Hippocampal formation (tissue), 2 donors: ENCODE measurements at regions not wholly inside any gene's neighbourhood (a gene's known extent, or its start where the extent isn't known, plus 50 kb on each side); places are given as distances from the start of the nearest gene placed in this dataset.

ENCODE experiments used
- DNase-seq, 2 donors: peaks; one replicate each; lab custom pipeline; 2025; lab: John Stamatoyannopoulos, UW

- no peak for DNase-seq
Measured at GRCh38 chr20:20993372-20993771, 112.8 kb downstream of the LINC00237 start.

GRCh38 chr20:20992686-20993360 lies 113.3 kb downstream of the LINC00237 start:
- DNase-seq = no peak

GRCh38 chr20:20992277-20992676 lies 113.9 kb downstream of the LINC00237 start:
- no peak for DNase-seq

DNA sequence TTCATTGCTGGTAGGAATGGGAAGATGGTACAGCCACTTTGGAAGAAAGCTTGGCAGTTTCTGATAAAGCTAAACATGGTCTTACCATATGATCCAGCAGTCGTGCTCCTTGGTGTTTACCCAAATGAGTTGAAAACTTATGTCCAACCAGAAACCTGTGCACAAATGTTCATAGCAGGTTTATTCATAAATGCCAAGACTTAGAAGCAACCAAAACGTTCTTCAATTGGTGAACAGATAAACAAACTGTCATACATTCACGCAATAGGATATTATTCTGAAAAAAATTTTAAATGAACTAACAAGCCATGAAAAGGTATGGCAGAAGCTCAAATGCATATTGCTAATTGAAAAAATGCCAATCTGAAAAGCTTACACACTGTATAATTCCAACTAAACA lies 117.1 kb downstream of the LINC00237 start:
- DNase-seq = no peak

GRCh38 chr20:20979934-20980333 lies 126.2 kb downstream of the LINC00237 start:
- no peak for DNase-seq

- DNase-seq = no peak
Measured at GRCh38 chr20:20977786-20978185, 128.4 kb downstream of the LINC00237 start.

DNA sequence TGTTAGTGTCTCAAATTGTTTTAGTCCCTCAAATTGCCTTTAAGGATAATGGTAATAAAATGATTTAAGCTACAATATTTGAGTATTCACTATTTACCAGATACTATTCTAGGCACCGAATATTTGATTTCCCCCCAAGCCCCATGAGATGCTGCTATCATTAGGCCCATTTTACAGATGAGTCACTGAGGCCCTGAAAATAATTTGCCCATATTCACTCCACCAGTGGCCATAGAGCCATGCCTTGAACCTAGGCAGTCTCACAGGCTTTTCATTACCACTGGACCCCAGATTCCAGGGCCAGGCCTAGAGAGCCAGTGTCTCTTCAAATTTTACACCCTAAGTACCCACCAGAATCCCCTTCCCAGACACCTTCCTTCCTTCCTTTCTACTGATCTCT lies 133.7 kb downstream of the LINC00237 start:
- DNase-seq = no peak

DNA sequence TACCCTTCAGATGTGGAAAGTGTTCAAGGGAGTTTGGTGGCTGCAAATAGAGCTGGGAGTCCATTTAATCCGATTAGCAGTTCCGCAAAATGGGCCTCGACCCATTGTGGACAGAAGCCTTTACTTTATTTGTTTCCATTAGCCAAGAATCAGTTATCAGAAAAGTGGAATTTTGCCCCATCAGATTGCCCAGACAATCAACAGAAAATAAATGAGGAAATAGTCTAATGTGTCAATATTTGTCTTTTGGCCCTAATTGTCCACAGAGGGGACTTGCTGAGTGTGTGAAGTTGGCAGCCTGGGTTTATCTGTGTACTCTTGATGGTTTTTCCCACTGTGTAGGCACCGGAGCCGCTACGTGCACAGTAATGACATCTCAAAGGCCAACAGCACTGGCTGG lies 134.3 kb downstream of the LINC00237 start:
- DNase-seq = no peak

- DNase-seq = no peak
Measured at GRCh38 chr20:20970841-20971240, 135.3 kb downstream of the LINC00237 start.

- no peak for DNase-seq
Measured at GRCh38 chr20:20969701-20970280, 136.4 kb downstream of the LINC00237 start.

GRCh38 chr20:20967564-20968184 lies 138.5 kb downstream of the LINC00237 start:
- no peak for DNase-seq

- no peak for DNase-seq
Measured at GRCh38 chr20:20966171-20966570, 140.0 kb downstream of the LINC00237 start.

DNA sequence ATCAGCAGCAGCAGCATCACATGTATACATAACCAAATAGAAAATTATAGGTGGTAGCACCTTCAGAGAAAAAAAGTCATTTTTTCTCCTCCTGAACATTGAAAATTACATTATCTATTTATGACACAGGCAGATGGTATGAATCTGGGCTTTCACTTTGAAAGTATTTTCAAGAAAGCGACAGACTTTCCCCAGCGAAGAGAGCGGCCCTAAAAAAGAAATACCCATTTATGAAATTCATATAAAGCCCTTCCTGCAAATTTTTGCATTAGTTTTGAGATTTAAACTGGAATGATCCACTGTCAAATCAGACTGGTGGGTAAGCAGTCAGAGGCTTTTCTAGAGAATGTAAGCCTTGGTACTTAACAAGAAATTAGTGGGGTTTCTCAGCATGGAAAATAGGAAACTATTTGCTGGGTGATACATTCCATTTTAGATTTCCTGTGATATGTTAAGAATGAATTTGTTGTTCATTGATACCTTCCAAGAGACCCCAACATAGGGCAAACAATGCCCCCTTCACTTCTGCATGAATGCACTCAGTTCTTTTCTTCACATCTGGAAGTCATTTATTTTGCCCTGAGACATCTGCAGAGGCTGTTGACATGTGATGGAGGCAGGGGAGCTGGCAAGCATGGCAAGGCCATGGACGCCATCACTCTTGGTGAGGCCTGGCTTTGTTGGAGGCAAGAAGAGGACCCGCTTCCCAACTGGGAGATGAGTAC lies 147.0 kb downstream of the LINC00237 start:
- DNase-seq = no peak

DNA sequence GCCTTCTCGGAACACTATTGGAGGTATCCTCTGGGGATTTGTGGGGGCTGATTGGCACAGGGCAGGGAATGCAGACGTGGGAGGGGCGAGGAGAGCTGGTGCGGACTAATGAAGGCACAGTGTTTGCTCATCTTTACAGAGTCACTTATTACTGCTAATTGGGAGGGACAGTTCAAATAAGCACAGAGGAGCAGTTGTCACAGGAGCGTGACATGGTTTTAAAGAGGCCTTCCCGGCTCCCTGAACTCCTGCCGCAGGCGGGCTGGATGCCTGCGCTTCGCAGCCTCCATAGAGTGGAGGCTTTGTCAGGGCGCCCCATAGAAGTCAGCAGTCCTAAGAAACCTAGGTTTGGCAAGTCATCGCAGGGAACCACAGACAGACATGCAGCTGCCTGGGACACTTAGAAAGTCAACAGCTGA lies 149.6 kb downstream of the LINC00237 start:
- peak; percentile 48 to 59 for DNase-seq

DNA sequence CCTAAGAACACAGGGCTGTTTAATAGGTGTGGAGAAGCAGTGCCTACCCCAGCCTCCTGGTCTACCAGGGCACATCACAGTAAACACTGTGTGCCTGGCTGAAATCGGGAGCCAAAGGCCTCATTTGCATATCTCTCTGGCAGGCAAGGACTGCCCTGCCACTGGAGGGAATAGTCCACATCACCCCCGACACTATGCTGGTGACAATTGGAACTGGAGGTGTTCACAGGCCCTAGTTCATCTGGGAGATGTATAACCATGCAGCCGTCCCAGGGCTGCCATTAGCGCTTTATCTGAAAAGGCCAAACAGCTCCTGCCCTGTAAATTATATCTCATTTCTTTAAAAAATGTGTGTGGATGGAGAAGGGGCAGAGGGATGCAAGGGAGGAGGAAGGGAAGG lies 150.3 kb downstream of the LINC00237 start:
- DNase-seq = no peak

GRCh38 chr20:20953738-20954618 lies 152.2 kb downstream of the LINC00237 start:
- DNase-seq = no peak

DNA sequence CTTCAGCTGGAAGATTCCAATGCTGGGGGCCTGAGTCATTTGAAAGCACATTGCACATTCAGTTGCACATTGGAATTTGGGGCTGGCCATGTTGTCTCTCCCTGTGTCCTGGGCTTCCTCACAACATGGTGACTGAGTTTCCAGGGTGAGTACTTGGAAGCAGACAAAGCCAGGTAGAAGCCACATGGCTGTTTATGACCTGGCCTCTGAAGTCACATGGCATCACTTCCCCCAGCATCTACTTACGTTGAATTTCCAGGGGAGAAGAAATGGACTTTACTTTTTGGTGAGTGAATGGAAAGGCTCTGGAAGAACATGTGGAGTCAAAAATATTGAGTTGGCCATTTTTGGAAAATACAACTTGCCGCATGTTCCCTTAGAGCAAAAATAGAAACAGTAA lies 155.5 kb downstream of the LINC00237 start:
- no peak for DNase-seq

DNA sequence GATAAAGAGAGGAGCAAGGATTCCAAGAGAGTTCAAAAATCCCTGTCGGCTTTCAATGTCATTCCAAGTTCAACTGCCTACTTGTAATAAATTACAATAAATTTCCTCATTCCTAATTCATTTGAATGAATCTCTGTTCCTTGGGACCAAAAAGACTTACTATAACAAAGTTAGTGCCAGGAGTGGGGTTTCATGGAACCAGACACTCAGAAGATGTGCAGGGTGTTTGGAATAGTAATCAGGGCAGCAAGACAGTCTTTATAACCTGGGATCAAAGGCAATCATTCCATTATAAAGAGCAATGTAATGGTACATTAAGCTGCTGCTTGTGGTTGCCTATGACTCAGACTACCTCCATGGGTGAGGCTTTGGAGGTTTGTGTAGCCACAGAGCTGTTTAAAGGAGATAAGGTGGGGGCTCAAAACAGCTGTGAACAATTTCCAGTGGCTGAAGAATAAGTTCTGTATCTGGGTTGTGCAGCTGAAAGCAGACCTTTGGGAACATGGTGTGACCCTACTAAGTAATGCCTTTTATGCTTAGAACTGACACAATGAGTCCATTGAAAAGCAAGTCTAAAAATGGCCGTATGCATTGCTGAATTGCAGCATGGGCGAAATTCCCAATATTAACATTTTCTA lies 159.9 kb downstream of the LINC00237 start:
- DNase-seq = no peak

DNA sequence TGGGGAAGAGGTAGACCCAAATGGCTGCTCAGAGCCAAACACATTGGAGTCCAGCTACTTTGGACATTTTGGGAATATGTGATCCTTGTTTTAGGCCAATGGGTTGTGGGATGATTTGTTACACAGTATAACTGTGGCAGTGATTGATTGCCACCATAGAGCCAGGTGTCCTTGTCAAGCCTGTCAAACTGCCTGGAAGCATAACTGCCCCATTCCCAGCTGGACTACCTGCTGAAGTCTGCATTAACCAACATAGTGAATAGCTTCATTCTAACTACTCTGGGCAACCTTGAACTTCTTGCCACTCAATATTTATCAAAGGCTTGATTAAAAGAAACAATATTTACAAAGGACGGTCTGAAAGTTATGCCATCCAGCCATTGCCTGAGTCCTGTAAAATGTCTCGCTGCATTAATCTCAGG lies 164.7 kb downstream of the LINC00237 start:
- DNase-seq = no peak

GRCh38 chr20:20939006-20939405 lies 167.2 kb downstream of the LINC00237 start:
- no peak for DNase-seq

GRCh38 chr20:20938599-20938998 lies 167.6 kb downstream of the LINC00237 start:
- no peak for DNase-seq
